Neural progenitor cell (in vitro differentiated cells): ENCODE measurements at regions not wholly inside any gene's neighbourhood (a gene's known extent, or its start where the extent isn't known, plus 50 kb on each side); places are given as distances from the start of the nearest gene placed in this dataset.

Experiments
- CTCF ChIP-seq: fragments of 200-600 bp; sonication (generic); IDR thresholded peaks from 2 replicates; pipeline ENCODE4 v1.5.1; 2017; ENCODE audit warnings: antibody characterized with exemption, mild to moderate bottlenecking
- EZH2 ChIP-seq: fragments of 200-600 bp; sonication (generic); IDR thresholded peaks from 2 replicates; pipeline ENCODE4 v1.6.1; 2017; ENCODE audit warnings: antibody characterized with exemption, mild to moderate bottlenecking, moderate library complexity
- EZH2phosphoT487 ChIP-seq: fragments of 200-600 bp; sonication (generic); IDR thresholded peaks from 2 replicates; pipeline ENCODE4 v1.6.1; 2017; ENCODE audit warnings: antibody characterized with exemption

DNA sequence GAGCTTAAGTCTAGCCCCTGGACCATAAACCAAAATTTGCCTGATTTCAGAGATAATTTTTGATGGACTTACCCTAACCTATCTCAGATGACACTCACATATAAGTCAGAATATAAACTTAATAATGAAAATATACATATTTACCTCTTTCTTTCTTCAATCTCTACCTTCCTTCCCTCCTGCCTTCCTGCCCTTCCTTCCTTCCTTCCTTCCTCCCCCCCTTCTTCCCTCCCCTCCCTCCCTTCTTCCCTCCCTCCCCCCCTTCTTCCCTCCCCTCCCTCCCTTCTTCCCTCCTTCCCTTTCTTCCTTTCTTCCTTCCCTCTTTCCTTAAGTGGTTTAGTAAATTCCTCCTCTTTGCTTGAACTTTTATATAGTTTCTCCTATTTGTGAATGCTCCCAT is 88.7 kb downstream of the EDNRB start:
- TF ChIP-seq CTCF (no peak), EZH2phosphoT487 (no peak), EZH2 (no peak)
